GM12878 (cell line): ENCODE measurements at regions not wholly inside any gene's neighbourhood (a gene's known extent, or its start where the extent isn't known, plus 50 kb on each side); places are given as distances from the start of the nearest gene placed in this dataset.

ENCODE experiments used
- ATAC-seq: fragments of 200-7000 bp; cut with Tn5 transposase; 3 replicates; pipeline ENCODE4 v1.9.1; 2020; ENCODE audit warnings: mild to moderate bottlenecking, moderate library complexity
- BruUV-seq: library from RNA; stranded (reverse); fragments of 400-500 nt; replicated peaks from 2 replicates; lab custom pipeline; 2021; lab: Mats Ljungman, UMichigan
- CTCF ChIA-PET: fragments of 300-600 bp; sonication (Branson Sonifier 250); formaldehyde crosslinking; extraction: SDS; loops from one replicate; lab custom pipeline; 2021; ENCODE audit warnings: inconsistent platforms; lab: Yijun Ruan, JAX
- POLR2A ChIA-PET: fragments of 350-600 bp; formaldehyde crosslinking; extraction: SDS; loops from one replicate; lab custom pipeline; 2021; ENCODE audit warnings: inconsistent platforms; lab: Charles Lee
- RAD21 ChIA-PET: fragments of 300-600 bp; sonication (Branson Sonifier 250); formaldehyde crosslinking; loops from one replicate; lab custom pipeline; 2023; ENCODE audit warnings: antibody characterized with exemption; ENCODE audit not compliant: unreplicated experiment; lab: Charles Lee
- SMC1A ChIA-PET: fragments of 300-600 bp; sonication (Branson Sonifier 250); formaldehyde crosslinking; loops from one replicate; lab custom pipeline; 2023; ENCODE audit not compliant: unreplicated experiment, uncharacterized antibody; lab: Charles Lee
- DNase-seq: peaks from one replicate; pipeline ENCODE4 v3.0.0-alpha.2; 2011; ENCODE audit warnings: low read depth, low spot score
- FAIRE-seq: peaks from 3 replicates; lab custom pipeline; 2011; peaks lifted over from hg19 to GRCh38; lab: Jason Lieb, UNC
- H2AFZ ChIP-seq: 2 replicates; pipeline ENCODE4 v1.6.0; 2011; ENCODE audit warnings: low read depth, low read length, control low read depth; ENCODE audit not compliant: control insufficient read depth
- H3K27ac ChIP-seq: 2 replicates; pipeline ENCODE4 v1.5.1; 2011; ENCODE audit warnings: control low read depth; ENCODE audit not compliant: control insufficient read depth, insufficient read depth
- H3K27me3 ChIP-seq, 2 experiments: replicated peaks in 1 of 2; 2 replicates each; pipeline versions ENCODE4 v1.6.0 to v1.6.1; 2011; ENCODE audit warnings: low read length in 1 of 2; ENCODE audit not compliant: control insufficient read depth in 2 of 2, insufficient read depth in 2 of 2
- H3K36me3 ChIP-seq, 2 experiments: 2 replicates each; pipeline ENCODE4 v1.5.1; 2011; ENCODE audit warnings: low read length in 1 of 2; ENCODE audit not compliant: control insufficient read depth in 2 of 2, insufficient read depth in 2 of 2
- H3K4me1 ChIP-seq: 2 replicates; pipeline ENCODE4 v1.6.1; 2011; ENCODE audit warnings: mild to moderate bottlenecking, low read length, moderate library complexity, mixed read lengths; ENCODE audit not compliant: control insufficient read depth, insufficient read depth
- H3K4me2 ChIP-seq: 2 replicates; pipeline ENCODE4 v1.6.0; 2011; ENCODE audit warnings: control low read depth; ENCODE audit not compliant: control insufficient read depth, insufficient read depth
- H3K4me3 ChIP-seq: fragments of 200-600 bp; sonication (generic); 2 replicates; pipeline ENCODE4 v1.5.1; 2016
- H3K79me2 ChIP-seq: 2 replicates; pipeline ENCODE4 v1.6.0; 2011; ENCODE audit warnings: low read length; ENCODE audit not compliant: control insufficient read depth, insufficient read depth
- H3K9ac ChIP-seq: 2 replicates; pipeline ENCODE4 v1.8.0; 2011; ENCODE audit warnings: low read length, control low read depth, mixed read lengths; ENCODE audit not compliant: control insufficient read depth, insufficient read depth
- H3K9me3 ChIP-seq: replicated peaks from 3 replicates; pipeline ENCODE4 v1.5.1; 2011; ENCODE audit warnings: mild to moderate bottlenecking, low read length; ENCODE audit not compliant: control insufficient read depth, insufficient read depth
- H4K20me1 ChIP-seq: 2 replicates; pipeline ENCODE4 v1.6.0; 2011; ENCODE audit not compliant: control insufficient read depth, insufficient read depth
- HDGF ChIP-seq: fragments of 450-650 bp; IDR thresholded peaks from 2 replicates; pipeline ENCODE4 v1.6.1; 2016; ENCODE audit warnings: antibody characterized with exemption
- MXI1 ChIP-seq: fragments of 150-350 bp; IDR thresholded peaks from 2 replicates; pipeline ENCODE4 v1.6.1; 2011; ENCODE audit warnings: low read depth, mild to moderate bottlenecking, inconsistent platforms, low read length, improper control_type of control experiment
- TAF1 ChIP-seq: IDR thresholded peaks from 2 replicates; pipeline ENCODE4 v1.6.1; 2011; ENCODE audit warnings: mild to moderate bottlenecking, low read depth, low read length, borderline replicate concordance
- YBX1 ChIP-seq: fragments of 450-650 bp; IDR thresholded peaks from 2 replicates; pipeline ENCODE4 v1.6.1; 2016; ENCODE audit warnings: antibody characterized with exemption
- WGBS: methylation state at CpG from one replicate; pipeline ENCODE4 v1.1.6; 2016; ENCODE audit warnings: low lambda C conversion rate; ENCODE audit not compliant: insufficient replicate concordance, insufficient coverage; ENCODE audit errors: missing lambda C conversion rate; 5-methylcytosine and 5-hydroxymethylcytosine counted together
- in situ Hi-C: fragments of 300-500 bp; cut with MboI; formaldehyde crosslinking; loops from 9 replicates; pipeline ENCODE4 v1.14.3; 2018; ENCODE audit warnings: mixed read lengths
- intact Hi-C: fragments of 100-400 bp; cut with micrococcal nuclease; formaldehyde crosslinking; loops from one replicate; pipeline ENCODE4 v1.14.2; 2022; ENCODE audit not compliant: unreplicated experiment
- TF ChIP-seq, protein P1 (sequence below): fragments of 450-650 bp; IDR thresholded peaks from 2 replicates; pipeline ENCODE4 v1.6.1; 2016; ENCODE audit warnings: mild to moderate bottlenecking
- TF ChIP-seq, protein P2 (sequence below): fragments of 450-650 bp; conservative IDR thresholded peaks from 2 replicates; pipeline ENCODE4 v1.6.1; 2017; ENCODE audit warnings: mild to moderate bottlenecking, moderate library complexity
- TF ChIP-seq, protein P3 (sequence below): IDR thresholded peaks from 2 replicates; pipeline ENCODE4 v1.6.1; 2012; ENCODE audit warnings: mild to moderate bottlenecking, low read depth, low read length

DNA sequence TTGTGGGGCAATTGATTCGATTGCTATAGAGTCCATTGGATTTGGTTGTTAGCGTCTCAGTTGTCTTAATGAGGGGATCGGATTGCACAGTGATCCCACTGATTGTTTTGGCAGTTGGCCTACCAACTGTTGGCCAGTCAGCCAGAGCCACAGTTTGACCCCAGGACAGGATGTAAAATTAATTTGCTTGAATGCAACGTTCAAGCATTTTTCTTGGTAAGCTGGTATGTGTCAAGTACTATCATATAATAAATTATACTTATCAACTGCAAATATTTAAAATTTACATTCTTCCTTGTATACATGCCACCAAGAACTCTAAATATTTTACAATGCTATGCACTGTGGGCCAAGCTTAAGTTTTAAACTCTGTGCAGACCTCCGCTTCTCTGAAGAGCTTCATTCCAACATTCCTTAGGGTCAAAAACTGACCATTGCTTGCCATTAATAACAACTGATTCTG lies 80.4 kb upstream of the OSMR start (continued):
- TF ChIP-seq, protein P1, sequence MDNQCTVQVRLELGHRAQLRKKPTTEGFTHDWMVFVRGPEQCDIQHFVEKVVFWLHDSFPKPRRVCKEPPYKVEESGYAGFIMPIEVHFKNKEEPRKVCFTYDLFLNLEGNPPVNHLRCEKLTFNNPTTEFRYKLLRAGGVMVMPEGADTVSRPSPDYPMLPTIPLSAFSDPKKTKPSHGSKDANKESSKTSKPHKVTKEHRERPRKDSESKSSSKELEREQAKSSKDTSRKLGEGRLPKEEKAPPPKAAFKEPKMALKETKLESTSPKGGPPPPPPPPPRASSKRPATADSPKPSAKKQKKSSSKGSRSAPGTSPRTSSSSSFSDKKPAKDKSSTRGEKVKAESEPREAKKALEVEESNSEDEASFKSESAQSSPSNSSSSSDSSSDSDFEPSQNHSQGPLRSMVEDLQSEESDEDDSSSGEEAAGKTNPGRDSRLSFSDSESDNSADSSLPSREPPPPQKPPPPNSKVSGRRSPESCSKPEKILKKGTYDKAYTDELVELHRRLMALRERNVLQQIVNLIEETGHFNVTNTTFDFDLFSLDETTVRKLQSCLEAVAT = no peak
- TF ChIP-seq YBX1 (no peak), HDGF (no peak), MXI1 (no peak), TAF1 (no peak)
- TF ChIP-seq, protein P2, sequence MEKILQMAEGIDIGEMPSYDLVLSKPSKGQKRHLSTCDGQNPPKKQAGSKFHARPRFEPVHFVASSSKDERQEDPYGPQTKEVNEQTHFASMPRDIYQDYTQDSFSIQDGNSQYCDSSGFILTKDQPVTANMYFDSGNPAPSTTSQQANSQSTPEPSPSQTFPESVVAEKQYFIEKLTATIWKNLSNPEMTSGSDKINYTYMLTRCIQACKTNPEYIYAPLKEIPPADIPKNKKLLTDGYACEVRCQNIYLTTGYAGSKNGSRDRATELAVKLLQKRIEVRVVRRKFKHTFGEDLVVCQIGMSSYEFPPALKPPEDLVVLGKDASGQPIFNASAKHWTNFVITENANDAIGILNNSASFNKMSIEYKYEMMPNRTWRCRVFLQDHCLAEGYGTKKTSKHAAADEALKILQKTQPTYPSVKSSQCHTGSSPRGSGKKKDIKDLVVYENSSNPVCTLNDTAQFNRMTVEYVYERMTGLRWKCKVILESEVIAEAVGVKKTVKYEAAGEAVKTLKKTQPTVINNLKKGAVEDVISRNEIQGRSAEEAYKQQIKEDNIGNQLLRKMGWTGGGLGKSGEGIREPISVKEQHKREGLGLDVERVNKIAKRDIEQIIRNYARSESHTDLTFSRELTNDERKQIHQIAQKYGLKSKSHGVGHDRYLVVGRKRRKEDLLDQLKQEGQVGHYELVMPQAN = no peak

DNA sequence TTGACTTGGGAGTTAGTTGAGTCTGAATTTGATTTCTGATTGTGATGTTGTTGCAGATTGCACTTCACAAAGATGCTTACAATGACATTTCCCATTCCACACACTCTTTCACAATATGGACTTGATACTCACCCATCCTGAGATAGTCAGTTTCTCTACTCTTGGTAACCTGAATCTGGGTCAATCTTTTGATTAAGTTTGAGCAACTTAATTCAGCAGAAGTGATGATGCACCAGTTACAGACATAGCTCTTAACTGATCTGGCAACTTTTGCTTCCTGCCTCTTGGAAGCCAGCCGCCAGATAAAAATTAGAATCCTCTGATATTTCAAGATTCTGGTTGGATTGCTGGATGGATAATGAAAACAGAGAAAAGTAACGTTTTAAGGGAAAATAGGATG lies 79.7 kb upstream of the OSMR start:
- Histone ChIP-seq H3K9me3 (no peaks in the 10 kb centered on the region; the same call in 2 of the 3 replicates), H3K27me3 (no peaks in the 10 kb centered on the region), H2AFZ (no peak overlapping the region), H3K36me3 (no peaks in the 10 kb centered on the region), H3K4me2 (no peak overlapping the region), H3K9ac (no peak overlapping the region), H4K20me1 (no peaks in the 10 kb centered on the region), H3K4me1 (no peaks in the 10 kb centered on the region), H3K4me3 (no peak overlapping the region), H3K79me2 (no peaks in the 10 kb centered on the region), H3K27ac (no peak overlapping the region)
- TF ChIP-seq, protein P3, sequence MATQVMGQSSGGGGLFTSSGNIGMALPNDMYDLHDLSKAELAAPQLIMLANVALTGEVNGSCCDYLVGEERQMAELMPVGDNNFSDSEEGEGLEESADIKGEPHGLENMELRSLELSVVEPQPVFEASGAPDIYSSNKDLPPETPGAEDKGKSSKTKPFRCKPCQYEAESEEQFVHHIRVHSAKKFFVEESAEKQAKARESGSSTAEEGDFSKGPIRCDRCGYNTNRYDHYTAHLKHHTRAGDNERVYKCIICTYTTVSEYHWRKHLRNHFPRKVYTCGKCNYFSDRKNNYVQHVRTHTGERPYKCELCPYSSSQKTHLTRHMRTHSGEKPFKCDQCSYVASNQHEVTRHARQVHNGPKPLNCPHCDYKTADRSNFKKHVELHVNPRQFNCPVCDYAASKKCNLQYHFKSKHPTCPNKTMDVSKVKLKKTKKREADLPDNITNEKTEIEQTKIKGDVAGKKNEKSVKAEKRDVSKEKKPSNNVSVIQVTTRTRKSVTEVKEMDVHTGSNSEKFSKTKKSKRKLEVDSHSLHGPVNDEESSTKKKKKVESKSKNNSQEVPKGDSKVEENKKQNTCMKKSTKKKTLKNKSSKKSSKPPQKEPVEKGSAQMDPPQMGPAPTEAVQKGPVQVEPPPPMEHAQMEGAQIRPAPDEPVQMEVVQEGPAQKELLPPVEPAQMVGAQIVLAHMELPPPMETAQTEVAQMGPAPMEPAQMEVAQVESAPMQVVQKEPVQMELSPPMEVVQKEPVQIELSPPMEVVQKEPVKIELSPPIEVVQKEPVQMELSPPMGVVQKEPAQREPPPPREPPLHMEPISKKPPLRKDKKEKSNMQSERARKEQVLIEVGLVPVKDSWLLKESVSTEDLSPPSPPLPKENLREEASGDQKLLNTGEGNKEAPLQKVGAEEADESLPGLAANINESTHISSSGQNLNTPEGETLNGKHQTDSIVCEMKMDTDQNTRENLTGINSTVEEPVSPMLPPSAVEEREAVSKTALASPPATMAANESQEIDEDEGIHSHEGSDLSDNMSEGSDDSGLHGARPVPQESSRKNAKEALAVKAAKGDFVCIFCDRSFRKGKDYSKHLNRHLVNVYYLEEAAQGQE = no peak
- ChIA-PET CTCF (no interaction called here), SMC1A (interaction anchor here (1.3 kb wide), 1 partner anchor 37 kb away, joined by 3 read pairs; no protein-coding TSS in a partner anchor), RAD21 (no interaction called here), POLR2A (no interaction called here)
- 13% methylated on average over 2 of the region's 2 CpGs for WGBS
- no TSS peak for BruUV-seq
- in situ Hi-C loops = no loop called here
- intact Hi-C loops = no loop called here
- ATAC-seq (no peak), DNase-seq (no peak), FAIRE-seq (no peak)
